Smooth muscle cell (in vitro differentiated cells): ENCODE measurements at regions not wholly inside any gene's neighbourhood (a gene's known extent, or its start where the extent isn't known, plus 50 kb on each side); places are given as distances from the start of the nearest gene placed in this dataset.

Experiments used
- DNase-seq: peaks from one replicate; lab custom pipeline; 2025; ENCODE audit not compliant: unreplicated experiment; lab: John Stamatoyannopoulos, UW
- H2AFZ ChIP-seq: fragments of 200-600 bp; sonication (generic); 2 replicates; pipeline ENCODE4 v1.6.0; 2016; ENCODE audit warnings: antibody characterized with exemption, low read depth, mild to moderate bottlenecking
- H3F3A ChIP-seq: fragments of 200-600 bp; sonication (generic); 2 replicates; pipeline ENCODE4 v1.6.0; 2017; ENCODE audit warnings: antibody characterized with exemption, low read depth
- H3K27ac ChIP-seq: fragments of 200-600 bp; sonication (generic); 2 replicates; pipeline ENCODE4 v1.5.1; 2016; ENCODE audit warnings: low read depth, mild to moderate bottlenecking
- H3K27me3 ChIP-seq: fragments of 200-600 bp; sonication (generic); 2 replicates; pipeline ENCODE4 v1.6.1; 2016; ENCODE audit warnings: low read depth, mild to moderate bottlenecking
- H3K36me3 ChIP-seq: fragments of 200-600 bp; sonication (generic); 2 replicates; pipeline ENCODE4 v1.5.1; 2016; ENCODE audit warnings: low read depth
- H3K4me1 ChIP-seq: fragments of 200-600 bp; sonication (generic); 2 replicates; pipeline ENCODE4 v1.5.1; 2016; ENCODE audit warnings: low read depth
- H3K4me2 ChIP-seq: fragments of 200-600 bp; sonication (generic); 2 replicates; pipeline ENCODE4 v1.6.0; 2016; ENCODE audit warnings: mild to moderate bottlenecking
- H3K4me3 ChIP-seq: fragments of 200-600 bp; sonication (generic); 2 replicates; pipeline ENCODE4 v1.5.1; 2016; ENCODE audit warnings: mild to moderate bottlenecking
- H3K79me2 ChIP-seq: fragments of 200-600 bp; sonication (generic); 2 replicates; pipeline ENCODE4 v1.6.0; 2016; ENCODE audit warnings: low read depth, mild to moderate bottlenecking
- H3K9ac ChIP-seq: fragments of 200-600 bp; sonication (generic); 2 replicates; pipeline ENCODE4 v1.6.0; 2016; ENCODE audit warnings: low read depth
- H3K9me3 ChIP-seq: fragments of 200-600 bp; sonication (generic); replicated peaks from 2 replicates; pipeline ENCODE4 v1.5.1; 2016; ENCODE audit warnings: low read depth
- H4K20me1 ChIP-seq: fragments of 200-600 bp; sonication (generic); 2 replicates; pipeline ENCODE4 v1.6.0; 2016; ENCODE audit warnings: low read depth
- CTCF ChIP-seq: fragments of 200-600 bp; sonication (generic); IDR thresholded peaks from 2 replicates; pipeline ENCODE4 v1.5.1; 2017; ENCODE audit warnings: borderline replicate concordance, mild to moderate bottlenecking, antibody characterized with exemption; ENCODE audit not compliant: insufficient read depth, poor library complexity, severe bottlenecking
- WGBS: methylation state at CpG from one replicate; pipeline ENCODE4 v1.1.7; 2016; ENCODE audit warnings: low lambda C conversion rate; 5-methylcytosine and 5-hydroxymethylcytosine counted together

GRCh38 chr22:27558658-27559371 is 242.7 kb downstream of the MN1 start:
- WGBS = 96% methylated on average over 11 of the region's 11 CpGs
- H3K9ac ChIP-seq = no peak overlapping the region
- no peaks in the 10 kb centered on the region for H3K79me2 ChIP-seq
- H3K4me2 ChIP-seq = no peak overlapping the region
- no peak overlapping the region for H2AFZ ChIP-seq
- no peaks in the 10 kb centered on the region for H3F3A ChIP-seq
- DNase-seq = no peak
- no peaks in the 10 kb centered on the region for H3K4me1 ChIP-seq
- H3K9me3 ChIP-seq = no peaks in the 10 kb centered on the region
- H4K20me1 ChIP-seq = no peaks in the 10 kb centered on the region
- TF ChIP-seq CTCF = no peak
- no peaks in the 10 kb centered on the region for H3K27me3 ChIP-seq
- no peak overlapping the region for H3K4me3 ChIP-seq
- no peak overlapping the region for H3K27ac ChIP-seq
- H3K36me3 ChIP-seq = no peaks in the 10 kb centered on the region

- no peak overlapping the region for H3K4me2 ChIP-seq
- no peaks in the 10 kb centered on the region for H3K79me2 ChIP-seq
- no peak for DNase-seq
- no peak overlapping the region for H3K27ac ChIP-seq
- no peaks in the 10 kb centered on the region for H3K4me1 ChIP-seq
- H3K4me3 ChIP-seq = no peak overlapping the region
- H3F3A ChIP-seq = no peaks in the 10 kb centered on the region
- H4K20me1 ChIP-seq = no peaks in the 10 kb centered on the region
- H3K36me3 ChIP-seq = no peaks in the 10 kb centered on the region
- H3K9ac ChIP-seq = no peak overlapping the region
- TF ChIP-seq CTCF = no peak
- no peaks in the 10 kb centered on the region for H3K9me3 ChIP-seq
- WGBS = 90% methylated on average over 5 of the region's 5 CpGs
- no peak overlapping the region for H2AFZ ChIP-seq
- H3K27me3 ChIP-seq = no peaks in the 10 kb centered on the region
Measured at GRCh38 chr22:27560781-27561180, 240.8 kb downstream of the MN1 start.

GRCh38 chr22:27561286-27561904 is 240.2 kb downstream of the MN1 start:
- WGBS = 83% methylated on average over 9 of the region's 9 CpGs
- Histone ChIP-seq H3K9ac (no peak overlapping the region), H3K4me1 (no peaks in the 10 kb centered on the region), H3K27me3 (no peaks in the 10 kb centered on the region), H3K4me2 (no peak overlapping the region), H4K20me1 (no peaks in the 10 kb centered on the region), H2AFZ (no peak overlapping the region), H3K36me3 (no peaks in the 10 kb centered on the region), H3K79me2 (no peaks in the 10 kb centered on the region), H3K9me3 (no peaks in the 10 kb centered on the region), H3K4me3 (no peak overlapping the region), H3K27ac (no peak overlapping the region), H3F3A (no peaks in the 10 kb centered on the region)
- TF ChIP-seq CTCF = no peak
- no peak for DNase-seq

GRCh38 chr22:27564806-27565205 is 236.8 kb downstream of the MN1 start:
- H3K9ac ChIP-seq = no peak overlapping the region
- H3K4me1 ChIP-seq = no peaks in the 10 kb centered on the region
- H3K4me3 ChIP-seq = no peak overlapping the region
- peaks cover 28% of the 10 kb centered on the region for H3K27me3 ChIP-seq
- no peaks in the 10 kb centered on the region for H4K20me1 ChIP-seq
- H3K36me3 ChIP-seq = no peaks in the 10 kb centered on the region
- DNase-seq = no peak
- H3F3A ChIP-seq = no peaks in the 10 kb centered on the region
- H3K27ac ChIP-seq = no peak overlapping the region
- H3K9me3 ChIP-seq = no peaks in the 10 kb centered on the region
- H3K79me2 ChIP-seq = no peaks in the 10 kb centered on the region
- no peak overlapping the region for H2AFZ ChIP-seq
- no peak overlapping the region for H3K4me2 ChIP-seq
- WGBS = 96% methylated on average over 2 of the region's 2 CpGs
- TF ChIP-seq CTCF = no peak
